Fibroblast of lung (primary cell): ENCODE measurements at regions not wholly inside any gene's neighbourhood (a gene's known extent, or its start where the extent isn't known, plus 50 kb on each side); places are given as distances from the start of the nearest gene placed in this dataset.

Source experiments
- CTCF ChIP-seq, 2 donors: IDR thresholded peaks in 1 of 2; conservative IDR thresholded peaks in 1 of 2; 1 replicate in 1 of 2; 2 replicates in 1 of 2; pipeline ENCODE4 v1.5.1; 2011 to 2012; ENCODE audit warnings: low read length in 2 of 2, control low read depth in 1 of 2, inconsistent platforms in 1 of 2, low read depth in 1 of 2, mild to moderate bottlenecking in 1 of 2
- EZH2 ChIP-seq: IDR thresholded peaks from 2 replicates; pipeline ENCODE4 v1.5.1; 2012; ENCODE audit warnings: low read length, control low read depth, mild to moderate bottlenecking; ENCODE audit errors: missing control alignments

DNA sequence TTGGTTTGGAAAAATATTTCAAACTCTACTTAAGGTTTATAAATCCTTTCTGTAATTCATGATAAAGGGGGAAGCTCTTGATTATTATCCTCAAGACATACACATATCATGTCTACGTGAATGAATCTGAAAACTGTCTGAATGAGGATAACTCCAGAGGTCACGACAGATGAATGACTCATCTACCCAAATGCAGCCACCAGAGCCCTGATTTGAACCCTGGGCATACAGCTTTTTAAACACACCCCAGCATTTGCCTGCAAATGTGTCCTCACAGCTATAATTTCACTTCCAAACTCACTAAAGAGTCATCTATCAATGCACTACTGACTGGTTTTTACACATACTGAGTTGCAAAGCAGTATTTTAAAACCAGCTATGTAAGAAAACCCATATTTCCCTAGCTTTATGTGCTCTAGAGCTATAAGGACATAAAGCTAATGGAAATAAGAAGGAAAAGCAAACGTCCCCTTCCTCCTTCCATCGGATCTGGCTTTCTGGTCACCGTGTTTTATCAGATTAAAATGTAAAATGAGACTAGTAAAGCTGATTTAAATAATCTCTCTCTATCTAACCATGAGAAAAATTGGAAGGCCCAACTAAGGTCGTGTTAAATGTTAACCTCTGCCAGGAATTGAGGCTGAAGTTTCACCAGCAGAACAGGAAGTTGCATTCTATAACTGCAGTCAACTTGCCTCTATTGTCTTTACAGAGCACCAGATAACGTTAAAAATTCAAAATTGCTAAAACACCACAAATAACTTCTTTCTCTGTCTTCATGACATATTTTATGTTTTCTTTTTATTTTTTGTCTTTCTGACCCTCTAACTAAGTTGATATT, 63.1 kb upstream of the SPP1 start:
- TF ChIP-seq CTCF (conservative IDR thresholded peaks at IDR 0.05 in 1 of 2, IDR thresholded peaks at IDR 0.05 in 1 of 2; ENCODE audit: low read depth in 1 of 2, low read length in 2 of 2) (no peak), EZH2 (no peak)
